HEK293 (cell line): ENCODE measurements at regions not wholly inside any gene's neighbourhood (a gene's known extent, or its start where the extent isn't known, plus 50 kb on each side); places are given as distances from the start of the nearest gene placed in this dataset.
"Not testable (repeated sequence)": the region's sequence is repeated elsewhere in the genome, so short reads cannot be mapped to it uniquely, and the experiment has no call there.

Experiments
- CTCF ChIA-PET: fragments of 350-600 bp; formaldehyde crosslinking; extraction: SDS; loops from one replicate; lab custom pipeline; 2021; ENCODE audit warnings: antibody characterized with exemption; lab: Yijun Ruan, JAX
- POLR2A ChIA-PET: fragments of 300-600 bp; formaldehyde crosslinking; extraction: SDS; loops from one replicate; lab custom pipeline; 2020; ENCODE audit warnings: antibody characterized with exemption, inconsistent platforms; lab: Yijun Ruan, JAX
- H3K27ac ChIP-seq: fragments of 200-500 bp; sonication (Bioruptor generic); 2 replicates; pipeline ENCODE4 v1.5.1; 2014; ENCODE audit warnings: low read depth, low read length, control low read depth, inconsistent platforms; ENCODE audit errors: extremely low read depth
- H3K36me3 ChIP-seq, 2 experiments: fragments of 200-500 bp in 1 of 2; sonication (Bioruptor generic) in 1 of 2; 1 replicate in 1 of 2; 2 replicates in 1 of 2; pipeline ENCODE4 v1.5.1; 2014 to 2017; ENCODE audit warnings: inconsistent platforms in 2 of 2, low read length in 2 of 2; ENCODE audit not compliant: control insufficient read depth in 2 of 2, insufficient read depth in 1 of 2
- H3K4me1 ChIP-seq: fragments of 200-500 bp; sonication (Bioruptor generic); 2 replicates; pipeline ENCODE4 v1.5.1; 2014; ENCODE audit warnings: mild to moderate bottlenecking, low read length, inconsistent platforms; ENCODE audit not compliant: control insufficient read depth, insufficient read depth
- H3K4me3 ChIP-seq: 2 replicates; pipeline ENCODE4 v1.5.1; 2011; ENCODE audit warnings: low read depth, mild to moderate bottlenecking, control low read depth, low read length, moderate library complexity
- H3K9me3 ChIP-seq: fragments of 200-500 bp; sonication (Bioruptor generic); 2 replicates; pipeline ENCODE4 v1.5.1; 2014; ENCODE audit warnings: low read depth, low read length, inconsistent platforms; ENCODE audit not compliant: control insufficient read depth, insufficient read depth
- BCL6B ChIP-seq: fragments of 450-650 bp; formaldehyde crosslinking; IDR thresholded peaks from 2 replicates; pipeline ENCODE4 v1.5.1; 2017; ENCODE audit warnings: missing biosample characterization, missing genetic modification characterization
- FEZF1 ChIP-seq: fragments of 450-650 bp; formaldehyde crosslinking; IDR thresholded peaks from 2 replicates; pipeline ENCODE4 v1.5.1; 2016; ENCODE audit warnings: missing biosample characterization, missing genetic modification characterization
- GLIS1 ChIP-seq: fragments of 450-650 bp; formaldehyde crosslinking; IDR thresholded peaks from 2 replicates; pipeline ENCODE4 v1.5.1; 2016; ENCODE audit warnings: missing biosample characterization, missing genetic modification characterization
- RBAK ChIP-seq: fragments of 450-650 bp; formaldehyde crosslinking; IDR thresholded peaks from 2 replicates; pipeline ENCODE4 v1.5.1; 2016; ENCODE audit warnings: missing biosample characterization, missing genetic modification characterization
- SCRT1 ChIP-seq: fragments of 450-650 bp; formaldehyde crosslinking; IDR thresholded peaks from 2 replicates; pipeline ENCODE4 v1.5.1; 2016; ENCODE audit warnings: missing biosample characterization, missing genetic modification characterization, borderline replicate concordance
- SCRT2 ChIP-seq: fragments of 450-650 bp; formaldehyde crosslinking; IDR thresholded peaks from 2 replicates; pipeline ENCODE4 v1.5.1; 2016; ENCODE audit warnings: missing biosample characterization, missing genetic modification characterization
- TRIM28 ChIP-seq: IDR thresholded peaks from 2 replicates; pipeline ENCODE4 v1.6.1; 2011; ENCODE audit warnings: low read length, control low read depth, borderline replicate concordance
- ZBTB17 ChIP-seq: fragments of 450-650 bp; formaldehyde crosslinking; IDR thresholded peaks from 2 replicates; pipeline ENCODE4 v1.5.1; 2016; ENCODE audit warnings: missing biosample characterization, missing genetic modification characterization
- ZBTB20 ChIP-seq: fragments of 450-650 bp; formaldehyde crosslinking; IDR thresholded peaks from 2 replicates; pipeline ENCODE4 v1.5.1; 2016; ENCODE audit warnings: missing biosample characterization, missing genetic modification characterization
- ZBTB7A ChIP-seq: fragments of 450-650 bp; formaldehyde crosslinking; IDR thresholded peaks from 2 replicates; pipeline ENCODE4 v1.5.1; 2016; ENCODE audit warnings: low read depth, missing biosample characterization, missing genetic modification characterization
- ZNF10 ChIP-seq: fragments of 450-650 bp; formaldehyde crosslinking; IDR thresholded peaks from 2 replicates; pipeline ENCODE4 v1.5.1; 2017; ENCODE audit warnings: missing biosample characterization, missing genetic modification characterization
- ZNF112 ChIP-seq: fragments of 450-650 bp; formaldehyde crosslinking; IDR thresholded peaks from 2 replicates; pipeline ENCODE4 v1.5.0; 2017; ENCODE audit warnings: missing biosample characterization, missing genetic modification characterization
- ZNF146 ChIP-seq: fragments of 450-650 bp; formaldehyde crosslinking; IDR thresholded peaks from 2 replicates; pipeline ENCODE4 v1.5.1; 2016; ENCODE audit warnings: missing biosample characterization, missing genetic modification characterization
- ZNF157 ChIP-seq: fragments of 450-650 bp; formaldehyde crosslinking; IDR thresholded peaks from 2 replicates; pipeline ENCODE4 v1.5.1; 2016; ENCODE audit warnings: missing biosample characterization, missing genetic modification characterization
- ZNF664 ChIP-seq: fragments of 450-650 bp; formaldehyde crosslinking; IDR thresholded peaks from 2 replicates; pipeline ENCODE4 v1.5.1; 2016; ENCODE audit warnings: missing biosample characterization, missing genetic modification characterization
- ZNF76 ChIP-seq: fragments of 450-650 bp; formaldehyde crosslinking; IDR thresholded peaks from 2 replicates; pipeline ENCODE4; 2016; ENCODE audit warnings: low read depth, missing biosample characterization, missing genetic modification characterization, borderline replicate concordance
- ZNF837 ChIP-seq: fragments of 450-650 bp; formaldehyde crosslinking; IDR thresholded peaks from 2 replicates; pipeline ENCODE4 v1.5.1; 2016; ENCODE audit warnings: missing biosample characterization, missing genetic modification characterization
- TF ChIP-seq, protein P1 (sequence below): fragments of 450-650 bp; formaldehyde crosslinking; IDR thresholded peaks from 2 replicates; pipeline ENCODE4 v1.5.1; 2016; ENCODE audit warnings: missing biosample characterization, missing genetic modification characterization, borderline replicate concordance
- TF ChIP-seq, protein P2 (sequence below): fragments of 450-650 bp; IDR thresholded peaks from 2 replicates; pipeline ENCODE4 v1.5.1; 2018; ENCODE audit warnings: missing biosample characterization, mild to moderate bottlenecking, missing genetic modification characterization
- TF ChIP-seq, protein P3 (sequence below): fragments of 450-650 bp; formaldehyde crosslinking; IDR thresholded peaks from 2 replicates; pipeline ENCODE4 v1.5.1; 2016; ENCODE audit warnings: missing biosample characterization, missing genetic modification characterization
- TF ChIP-seq, protein P4 (sequence below): fragments of 450-650 bp; formaldehyde crosslinking; IDR thresholded peaks from 2 replicates; pipeline ENCODE4 v1.5.1; 2016; ENCODE audit warnings: missing biosample characterization, missing genetic modification characterization, low read depth
- TF ChIP-seq, protein P5 (sequence below): fragments of 450-650 bp; formaldehyde crosslinking; IDR thresholded peaks from 2 replicates; pipeline ENCODE4 v1.5.1; 2016; ENCODE audit warnings: missing biosample characterization, missing genetic modification characterization

GRCh38 chr1:213513006-213513405, 462.0 kb downstream of the RPS6KC1 start (continued):
- TF ChIP-seq ZNF112 (tag by site-specific recombination) (no peak), ZNF157 (no peak), ZNF76 (tag by site-specific recombination) (no peak), BCL6B (tag by site-specific recombination) (no peak), ZNF664 (tag by site-specific recombination) (no peak), ZNF837 (no peak), ZBTB20 (no peak), ZBTB7A (tag by site-specific recombination) (no peak)
- TF ChIP-seq, protein P1, sequence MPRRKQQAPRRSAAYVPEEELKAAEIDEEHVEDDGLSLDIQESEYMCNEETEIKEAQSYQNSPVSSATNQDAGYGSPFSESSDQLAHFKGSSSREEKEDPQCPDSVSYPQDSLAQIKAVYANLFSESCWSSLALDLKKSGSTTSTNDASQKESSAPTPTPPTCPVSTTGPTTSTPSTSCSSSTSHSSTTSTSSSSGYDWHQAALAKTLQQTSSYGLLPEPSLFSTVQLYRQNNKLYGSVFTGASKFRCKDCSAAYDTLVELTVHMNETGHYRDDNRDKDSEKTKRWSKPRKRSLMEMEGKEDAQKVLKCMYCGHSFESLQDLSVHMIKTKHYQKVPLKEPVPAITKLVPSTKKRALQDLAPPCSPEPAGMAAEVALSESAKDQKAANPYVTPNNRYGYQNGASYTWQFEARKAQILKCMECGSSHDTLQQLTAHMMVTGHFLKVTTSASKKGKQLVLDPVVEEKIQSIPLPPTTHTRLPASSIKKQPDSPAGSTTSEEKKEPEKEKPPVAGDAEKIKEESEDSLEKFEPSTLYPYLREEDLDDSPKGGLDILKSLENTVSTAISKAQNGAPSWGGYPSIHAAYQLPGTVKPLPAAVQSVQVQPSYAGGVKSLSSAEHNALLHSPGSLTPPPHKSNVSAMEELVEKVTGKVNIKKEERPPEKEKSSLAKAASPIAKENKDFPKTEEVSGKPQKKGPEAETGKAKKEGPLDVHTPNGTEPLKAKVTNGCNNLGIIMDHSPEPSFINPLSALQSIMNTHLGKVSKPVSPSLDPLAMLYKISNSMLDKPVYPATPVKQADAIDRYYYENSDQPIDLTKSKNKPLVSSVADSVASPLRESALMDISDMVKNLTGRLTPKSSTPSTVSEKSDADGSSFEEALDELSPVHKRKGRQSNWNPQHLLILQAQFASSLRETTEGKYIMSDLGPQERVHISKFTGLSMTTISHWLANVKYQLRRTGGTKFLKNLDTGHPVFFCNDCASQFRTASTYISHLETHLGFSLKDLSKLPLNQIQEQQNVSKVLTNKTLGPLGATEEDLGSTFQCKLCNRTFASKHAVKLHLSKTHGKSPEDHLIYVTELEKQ (tag by site-specific recombination) = no peak

DNA sequence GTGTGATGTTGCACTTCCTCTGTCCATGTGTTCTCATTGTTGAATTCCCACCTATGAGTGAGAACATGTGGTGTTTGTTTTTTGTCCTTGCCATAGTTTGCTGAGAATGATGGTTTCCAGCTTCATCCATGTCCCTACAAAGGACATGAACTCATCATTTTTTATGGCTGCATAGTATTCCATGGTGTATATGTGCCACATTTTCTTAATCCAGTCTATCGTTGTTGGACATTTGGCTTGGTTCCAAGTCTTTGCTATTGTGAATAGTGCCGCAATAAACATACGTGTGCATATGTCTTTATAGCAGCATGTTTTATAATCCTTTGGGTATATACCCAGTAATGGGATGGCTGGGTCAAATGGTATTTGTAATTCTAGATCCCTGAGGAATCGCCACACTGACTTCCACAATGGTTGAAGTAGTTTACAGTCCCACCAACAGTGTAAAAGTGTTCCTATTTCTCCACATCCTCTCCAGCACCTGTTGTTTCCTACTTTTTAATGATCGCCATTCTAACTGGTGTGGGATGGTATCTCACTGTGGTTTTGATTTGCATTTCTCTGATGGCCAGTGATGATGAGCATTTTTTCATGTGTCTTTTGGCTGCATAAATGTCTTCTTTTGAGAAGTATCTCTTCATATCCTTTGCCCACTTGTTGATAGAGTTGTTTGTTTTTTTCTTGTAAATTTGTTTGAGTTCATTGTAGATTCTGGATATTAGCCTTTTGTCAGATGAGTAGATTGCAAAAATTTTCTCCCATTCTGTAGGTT, 463.6 kb downstream of the RPS6KC1 start:
- H3K36me3 ChIP-seq, H3K4me3 ChIP-seq, H3K27ac ChIP-seq, H3K4me1 ChIP-seq, CTCF ChIA-PET, POLR2A ChIA-PET, H3K9me3 ChIP-seq: not testable (repeated sequence)
- TF ChIP-seq SCRT2 (tag by site-specific recombination) (peak; percentile 81), SCRT1 (tag by site-specific recombination) (peak; percentile 85), ZNF146 (peak; percentile 66; the same call in 1 of the 2 replicates)

DNA sequence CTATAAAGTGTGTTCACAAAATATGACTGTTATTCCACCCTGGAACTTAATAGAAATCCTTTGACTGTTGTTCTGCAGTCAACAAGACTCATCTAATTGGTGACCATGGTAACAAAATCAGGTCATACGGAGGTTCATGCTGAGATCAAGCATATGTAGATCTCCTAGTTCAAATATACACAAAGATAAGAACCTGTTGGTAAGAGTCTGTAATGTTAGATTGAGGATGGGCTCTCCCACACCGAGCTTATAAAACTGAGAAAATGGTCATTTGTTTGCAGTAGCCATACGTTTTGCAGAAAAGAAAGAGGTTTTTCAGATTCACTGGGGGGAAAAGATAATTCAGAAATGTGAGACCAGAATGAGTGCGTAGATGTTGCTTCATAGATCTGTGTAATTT, 468.1 kb downstream of the RPS6KC1 start:
- Histone ChIP-seq H3K4me1 (no peaks in the 10 kb centered on the region), H3K4me3 (no peak overlapping the region), H3K36me3 (no peaks in the 10 kb centered on the region), H3K27ac (no peak overlapping the region), H3K9me3 (no peaks in the 10 kb centered on the region)
- POLR2A ChIA-PET = no interaction called here
- CTCF ChIA-PET = no interaction called here
- TF ChIP-seq ZBTB17 (tag by site-specific recombination) (peak; percentile 45), ZNF10 (no peak), RBAK (tag by site-specific recombination) (no peak), FEZF1 (peak; percentile 67), TRIM28 (0 out of 2 replicates have a peak, but pooled peaks have one; percentile 33), GLIS1 (tag by site-specific recombination) (peak; percentile 91)
- TF ChIP-seq, protein P2, sequence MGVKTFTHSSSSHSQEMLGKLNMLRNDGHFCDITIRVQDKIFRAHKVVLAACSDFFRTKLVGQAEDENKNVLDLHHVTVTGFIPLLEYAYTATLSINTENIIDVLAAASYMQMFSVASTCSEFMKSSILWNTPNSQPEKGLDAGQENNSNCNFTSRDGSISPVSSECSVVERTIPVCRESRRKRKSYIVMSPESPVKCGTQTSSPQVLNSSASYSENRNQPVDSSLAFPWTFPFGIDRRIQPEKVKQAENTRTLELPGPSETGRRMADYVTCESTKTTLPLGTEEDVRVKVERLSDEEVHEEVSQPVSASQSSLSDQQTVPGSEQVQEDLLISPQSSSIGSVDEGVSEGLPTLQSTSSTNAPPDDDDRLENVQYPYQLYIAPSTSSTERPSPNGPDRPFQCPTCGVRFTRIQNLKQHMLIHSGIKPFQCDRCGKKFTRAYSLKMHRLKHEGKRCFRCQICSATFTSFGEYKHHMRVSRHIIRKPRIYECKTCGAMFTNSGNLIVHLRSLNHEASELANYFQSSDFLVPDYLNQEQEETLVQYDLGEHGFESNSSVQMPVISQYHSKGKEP (tag by site-specific recombination) = no peak
- TF ChIP-seq, protein P3, sequence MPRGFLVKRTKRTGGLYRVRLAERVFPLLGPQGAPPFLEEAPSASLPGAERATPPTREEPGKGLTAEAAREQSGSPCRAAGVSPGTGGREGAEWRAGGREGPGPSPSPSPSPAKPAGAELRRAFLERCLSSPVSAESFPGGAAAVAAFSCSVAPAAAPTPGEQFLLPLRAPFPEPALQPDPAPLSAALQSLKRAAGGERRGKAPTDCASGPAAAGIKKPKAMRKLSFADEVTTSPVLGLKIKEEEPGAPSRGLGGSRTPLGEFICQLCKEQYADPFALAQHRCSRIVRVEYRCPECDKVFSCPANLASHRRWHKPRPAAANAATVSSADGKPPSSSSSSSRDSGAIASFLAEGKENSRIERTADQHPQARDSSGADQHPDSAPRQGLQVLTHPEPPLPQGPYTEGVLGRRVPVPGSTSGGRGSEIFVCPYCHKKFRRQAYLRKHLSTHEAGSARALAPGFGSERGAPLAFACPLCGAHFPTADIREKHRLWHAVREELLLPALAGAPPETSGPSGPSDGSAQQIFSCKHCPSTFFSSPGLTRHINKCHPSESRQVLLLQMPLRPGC = no peak
- TF ChIP-seq, protein P4, sequence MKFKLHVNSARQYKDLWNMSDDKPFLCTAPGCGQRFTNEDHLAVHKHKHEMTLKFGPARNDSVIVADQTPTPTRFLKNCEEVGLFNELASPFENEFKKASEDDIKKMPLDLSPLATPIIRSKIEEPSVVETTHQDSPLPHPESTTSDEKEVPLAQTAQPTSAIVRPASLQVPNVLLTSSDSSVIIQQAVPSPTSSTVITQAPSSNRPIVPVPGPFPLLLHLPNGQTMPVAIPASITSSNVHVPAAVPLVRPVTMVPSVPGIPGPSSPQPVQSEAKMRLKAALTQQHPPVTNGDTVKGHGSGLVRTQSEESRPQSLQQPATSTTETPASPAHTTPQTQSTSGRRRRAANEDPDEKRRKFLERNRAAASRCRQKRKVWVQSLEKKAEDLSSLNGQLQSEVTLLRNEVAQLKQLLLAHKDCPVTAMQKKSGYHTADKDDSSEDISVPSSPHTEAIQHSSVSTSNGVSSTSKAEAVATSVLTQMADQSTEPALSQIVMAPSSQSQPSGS (tag by site-specific recombination) = no peak
- TF ChIP-seq, protein P5, sequence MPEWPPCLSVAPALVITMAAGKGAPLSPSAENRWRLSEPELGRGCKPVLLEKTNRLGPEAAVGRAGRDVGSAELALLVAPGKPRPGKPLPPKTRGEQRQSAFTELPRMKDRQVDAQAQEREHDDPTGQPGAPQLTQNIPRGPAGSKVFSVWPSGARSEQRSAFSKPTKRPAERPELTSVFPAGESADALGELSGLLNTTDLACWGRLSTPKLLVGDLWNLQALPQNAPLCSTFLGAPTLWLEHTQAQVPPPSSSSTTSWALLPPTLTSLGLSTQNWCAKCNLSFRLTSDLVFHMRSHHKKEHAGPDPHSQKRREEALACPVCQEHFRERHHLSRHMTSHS (tag by site-specific recombination) = no peak
